CD4-positive, alpha-beta memory T cell (primary cell): ENCODE measurements at regions not wholly inside any gene's neighbourhood (a gene's known extent, or its start where the extent isn't known, plus 50 kb on each side); places are given as distances from the start of the nearest gene placed in this dataset.

Experiments
- CTCF ChIA-PET: fragments of 350-600 bp; sonication (Branson Sonifier 250); formaldehyde crosslinking; loops from one replicate; lab custom pipeline; 2021; ENCODE audit warnings: inconsistent platforms; ENCODE audit not compliant: partially characterized antibody; lab: Charles Lee
- POLR2A ChIA-PET: fragments of 350-600 bp; sonication (Branson Sonifier 250); formaldehyde crosslinking; loops from one replicate; lab custom pipeline; 2021; ENCODE audit not compliant: partially characterized antibody; lab: Charles Lee
- DNase-seq, 5 donors: peaks; one replicate each; pipeline versions ENCODE4 v3.0.0 to v3.0.0-alpha.2; 2020 to 2022; ENCODE audit warnings: mixed read lengths in 1 of 5
- H3K27ac ChIP-seq: one replicate; pipeline ENCODE4 v1.7.0; 2013; ENCODE audit warnings: low read depth, low read length
- H3K27me3 ChIP-seq: 2 replicates; pipeline ENCODE4 v1.7.0; 2013; ENCODE audit warnings: mild to moderate bottlenecking, low read length, moderate library complexity; ENCODE audit not compliant: insufficient read depth
- H3K36me3 ChIP-seq: 2 replicates; pipeline ENCODE4 v1.7.0; 2013; ENCODE audit warnings: mild to moderate bottlenecking, low read length, moderate library complexity; ENCODE audit not compliant: insufficient read depth
- H3K4me1 ChIP-seq: 2 replicates; pipeline ENCODE4 v1.7.0; 2013; ENCODE audit warnings: mild to moderate bottlenecking, low read length, moderate library complexity; ENCODE audit not compliant: insufficient read depth
- H3K4me3 ChIP-seq, 2 donors: one replicate each; pipeline ENCODE4 v1.7.0; 2013; ENCODE audit warnings: low read length in 2 of 2, mild to moderate bottlenecking in 1 of 2
- H3K9me3 ChIP-seq, 2 donors: one replicate each; pipeline ENCODE4 v1.7.0; 2013; ENCODE audit warnings: low read length in 2 of 2, control low read depth in 1 of 2; ENCODE audit not compliant: control insufficient read depth in 1 of 2
- H3K27ac Mint-ChIP-seq, 7 donors: one replicate each; pipeline ENCODE4 v1.8.0; 2020 to 2021; ENCODE audit warnings: mixed read lengths in 7 of 7, mild to moderate bottlenecking in 6 of 7, inconsistent platforms in 3 of 7, moderate library complexity in 3 of 7
- H3K27me3 Mint-ChIP-seq, 2 donors: one replicate each; pipeline ENCODE4 v1.8.0; 2020 to 2021; ENCODE audit warnings: mixed read lengths in 2 of 2
- H3K36me3 Mint-ChIP-seq, 2 donors: one replicate each; pipeline ENCODE4 v1.8.0; 2020 to 2021; ENCODE audit warnings: mixed read lengths in 2 of 2, inconsistent platforms in 1 of 2, mild to moderate bottlenecking in 1 of 2
- H3K4me1 Mint-ChIP-seq, 4 donors: one replicate each; pipeline ENCODE4 v1.8.0; 2020 to 2021; ENCODE audit warnings: mixed read lengths in 4 of 4, mild to moderate bottlenecking in 1 of 4
- H3K4me3 Mint-ChIP-seq, 8 donors: one replicate each; pipeline ENCODE4 v1.8.0; 2020 to 2021; ENCODE audit warnings: mixed read lengths in 8 of 8, mild to moderate bottlenecking in 7 of 8, moderate library complexity in 6 of 8, inconsistent platforms in 3 of 8
- H3K9me3 Mint-ChIP-seq, 8 donors: one replicate each; pipeline ENCODE4 v1.8.0; 2020 to 2021; ENCODE audit warnings: mixed read lengths in 8 of 8, mild to moderate bottlenecking in 5 of 8, inconsistent platforms in 3 of 8, moderate library complexity in 1 of 8
- intact Hi-C: fragments of 100-400 bp; cut with micrococcal nuclease; formaldehyde crosslinking; loops from one replicate; pipeline ENCODE4 v1.15.1; 2023

GRCh38 chr4:133711817-133712216, 489.8 kb downstream of the PABPC4L start:
- H3K4me1 Mint-ChIP-seq, result no peaks in the 10 kb centered on the region
- no peak for DNase-seq
- Histone ChIP-seq H3K27ac (no peak overlapping the region), H3K4me1 (no peaks in the 10 kb centered on the region), H3K36me3 (no peaks in the 10 kb centered on the region), H3K9me3 (no peaks in the 10 kb centered on the region), H3K27me3 (no peaks in the 10 kb centered on the region), H3K4me3 (no peak overlapping the region)
- H3K9me3 Mint-ChIP-seq, result peaks cover 0 to 8% (median under 1%) of the 10 kb centered on the region in 8 donors
- H3K27me3 Mint-ChIP-seq, result no peaks in the 10 kb centered on the region
- no peaks in the 10 kb centered on the region for H3K36me3 Mint-ChIP-seq
- intact Hi-C loops, result no loop called here
- CTCF ChIA-PET, result no interaction called here
- no peak overlapping the region for H3K4me3 Mint-ChIP-seq
- POLR2A ChIA-PET, result no interaction called here
- no peak overlapping the region for H3K27ac Mint-ChIP-seq

DNA sequence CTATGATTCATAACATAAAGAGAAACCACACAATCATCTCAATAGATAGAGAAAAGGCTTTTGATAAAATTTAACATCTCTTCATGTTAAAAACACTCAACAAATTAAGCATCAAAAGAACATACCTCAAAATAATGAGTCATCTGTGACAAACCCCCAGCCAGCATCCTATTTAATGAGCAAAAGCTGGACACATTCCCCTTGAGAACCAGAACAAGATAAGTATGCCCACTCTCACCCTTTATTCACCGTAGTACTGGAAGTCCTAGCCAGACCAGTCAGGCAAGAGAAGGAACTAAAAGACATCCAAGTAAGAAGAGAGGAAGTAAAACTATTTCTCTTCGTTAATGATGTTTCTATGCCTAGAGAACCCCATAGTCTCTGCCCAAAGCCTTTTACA, 507.2 kb downstream of the PABPC4L start:
- H3K36me3 Mint-ChIP-seq, result no peaks in the 10 kb centered on the region

DNA sequence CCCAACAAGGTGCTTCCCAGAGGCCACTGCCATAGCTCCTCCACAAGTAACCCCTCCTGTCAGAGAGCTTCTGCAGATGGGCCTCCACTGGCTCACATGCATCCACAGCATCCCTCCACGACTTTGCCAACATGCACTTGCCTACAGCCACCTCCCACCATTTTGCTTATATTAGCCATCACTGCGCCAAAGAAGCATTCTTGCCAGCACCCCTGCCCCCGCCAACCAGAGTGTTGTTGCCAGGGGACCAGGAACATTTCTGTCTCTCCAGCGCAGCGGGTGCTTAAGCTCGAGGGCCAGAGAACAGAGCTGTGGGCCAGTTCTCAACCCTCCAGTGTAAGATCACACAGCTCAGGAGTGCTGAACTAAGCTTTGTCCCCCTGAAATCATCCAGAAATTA, 517.6 kb downstream of the PABPC4L start:
- CTCF ChIA-PET, result no interaction called here
- H3K27ac ChIP-seq, result no peak overlapping the region
- no peak overlapping the region for H3K4me3 Mint-ChIP-seq
- H3K4me1 Mint-ChIP-seq, result no peaks in the 10 kb centered on the region
- H3K27ac Mint-ChIP-seq, result no peak overlapping the region
- H3K36me3 Mint-ChIP-seq, result no peaks in the 10 kb centered on the region
- H3K4me3 ChIP-seq, result no peak overlapping the region
- H3K9me3 Mint-ChIP-seq, result peaks cover 0 to 37% (median 22%) of the 10 kb centered on the region in 8 donors
- POLR2A ChIA-PET, result no interaction called here
- H3K27me3 ChIP-seq, result no peaks in the 10 kb centered on the region
- no peaks in the 10 kb centered on the region for H3K36me3 ChIP-seq
- H3K9me3 ChIP-seq, result no peaks in the 10 kb centered on the region
- H3K4me1 ChIP-seq, result no peaks in the 10 kb centered on the region
- intact Hi-C loops, result no loop called here
- no peaks in the 10 kb centered on the region for H3K27me3 Mint-ChIP-seq
- no peak for DNase-seq

More for the DNA sequence above, 507.2 kb downstream of the PABPC4L start:
- no peaks in the 10 kb centered on the region for H3K36me3 ChIP-seq
- DNase-seq, result no peak
- POLR2A ChIA-PET, result no interaction called here
- intact Hi-C loops, result no loop called here
- H3K4me3 ChIP-seq, result no peak overlapping the region
- CTCF ChIA-PET, result no interaction called here
- H3K27me3 Mint-ChIP-seq, result no peaks in the 10 kb centered on the region
- H3K9me3 ChIP-seq, result no peaks in the 10 kb centered on the region
- no peak overlapping the region for H3K27ac Mint-ChIP-seq
- H3K27me3 ChIP-seq, result no peaks in the 10 kb centered on the region
- no peak overlapping the region for H3K4me3 Mint-ChIP-seq
- no peaks in the 10 kb centered on the region for H3K4me1 ChIP-seq
- H3K27ac ChIP-seq, result no peak overlapping the region
- H3K4me1 Mint-ChIP-seq, result no peaks in the 10 kb centered on the region
- peaks cover 2 to 29% (median 15%) of the 10 kb centered on the region in 8 donors for H3K9me3 Mint-ChIP-seq

GRCh38 chr4:133668061-133668851, 519.2 kb downstream of the PCDH10 start:
- Mint-ChIP-seq H3K27me3 (no peaks in the 10 kb centered on the region), H3K27ac (no peak overlapping the region), H3K4me3 (no peak overlapping the region), H3K4me1 (no peaks in the 10 kb centered on the region), H3K36me3 (no peaks in the 10 kb centered on the region), H3K9me3 (peaks cover 0 to 21% (median 4%) of the 10 kb centered on the region in 8 donors)
- H3K27ac ChIP-seq, result no peak overlapping the region
- H3K4me3 ChIP-seq, result no peak overlapping the region
- intact Hi-C loops, result no loop called here
- H3K36me3 ChIP-seq, result no peaks in the 10 kb centered on the region
- POLR2A ChIA-PET, result no interaction called here
- no peaks in the 10 kb centered on the region for H3K4me1 ChIP-seq
- no peaks in the 10 kb centered on the region for H3K27me3 ChIP-seq
- CTCF ChIA-PET, result no interaction called here
- H3K9me3 ChIP-seq, result no peaks in the 10 kb centered on the region
- DNase-seq, result no peak

- intact Hi-C loops, result no loop called here
- H3K4me1 Mint-ChIP-seq, result no peaks in the 10 kb centered on the region
These were observed 498.1 kb downstream of the PCDH10 start for GRCh38 chr4:133647206-133647605.

DNA sequence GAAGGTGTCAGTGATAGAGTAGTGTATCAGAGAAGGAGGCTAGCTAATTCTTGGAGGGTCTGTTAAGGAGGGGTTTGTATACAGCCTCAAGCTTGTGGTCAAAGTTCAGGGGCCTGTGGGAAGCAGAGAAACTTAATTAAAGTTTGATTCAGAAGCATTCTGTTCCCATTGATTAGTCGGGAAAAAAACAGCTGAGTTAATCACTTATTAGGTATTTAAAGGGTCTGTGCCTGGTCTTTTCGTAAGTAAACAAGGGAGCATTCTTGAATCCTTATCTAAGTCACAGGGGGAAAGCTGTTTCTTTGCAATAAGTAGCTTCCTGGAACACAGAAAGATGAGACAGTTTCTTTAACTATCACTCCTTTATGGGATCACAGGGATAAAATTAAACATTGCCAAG, 492.1 kb downstream of the PCDH10 start:
- Histone ChIP-seq H3K4me3 (no peak overlapping the region), H3K27me3 (no peaks in the 10 kb centered on the region), H3K27ac (no peak overlapping the region), H3K9me3 (no peaks in the 10 kb centered on the region), H3K4me1 (no peaks in the 10 kb centered on the region), H3K36me3 (no peaks in the 10 kb centered on the region)
- CTCF ChIA-PET, result no interaction called here
- peaks cover 0 to 10% (median 3%) of the 10 kb centered on the region in 8 donors for H3K9me3 Mint-ChIP-seq
- no peak for DNase-seq
- POLR2A ChIA-PET, result no interaction called here
- no peak overlapping the region for H3K4me3 Mint-ChIP-seq
- intact Hi-C loops, result no loop called here
- H3K27ac Mint-ChIP-seq, result no peak overlapping the region
- no peaks in the 10 kb centered on the region for H3K4me1 Mint-ChIP-seq
- H3K36me3 Mint-ChIP-seq, result no peaks in the 10 kb centered on the region
- no peaks in the 10 kb centered on the region for H3K27me3 Mint-ChIP-seq

More at GRCh38 chr4:133647206-133647605, 498.1 kb downstream of the PCDH10 start:
- Histone ChIP-seq H3K4me3 (no peak overlapping the region), H3K36me3 (no peaks in the 10 kb centered on the region), H3K27ac (no peak overlapping the region), H3K4me1 (no peaks in the 10 kb centered on the region), H3K9me3 (no peaks in the 10 kb centered on the region), H3K27me3 (no peaks in the 10 kb centered on the region)
- ChIA-PET POLR2A (no interaction called here), CTCF (no interaction called here)
- H3K27ac Mint-ChIP-seq, result no peak overlapping the region
- DNase-seq, result no peak
- peaks cover 0 to 14% (median 3%) of the 10 kb centered on the region in 8 donors for H3K9me3 Mint-ChIP-seq
- H3K4me3 Mint-ChIP-seq, result no peak overlapping the region
- H3K27me3 Mint-ChIP-seq, result no peaks in the 10 kb centered on the region
- no peaks in the 10 kb centered on the region for H3K36me3 Mint-ChIP-seq

DNA sequence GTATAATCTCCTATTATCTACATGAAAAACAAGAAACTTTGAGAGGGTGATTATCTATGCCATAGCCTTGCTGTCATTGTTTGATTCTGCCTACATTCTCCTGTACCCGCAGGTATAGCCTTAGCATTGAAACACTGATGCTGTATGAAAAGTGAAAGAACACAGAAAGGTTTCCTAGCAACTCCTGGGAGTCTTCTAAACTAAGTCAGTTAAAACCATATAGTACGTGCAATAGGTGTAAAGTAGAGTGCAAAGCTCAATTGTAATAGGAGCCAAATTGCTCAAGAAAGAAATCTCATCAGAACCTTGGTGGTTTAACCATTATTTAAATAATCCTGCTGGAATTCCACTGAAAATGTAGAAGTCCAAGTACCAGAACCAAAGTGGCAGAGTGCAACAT, 489.7 kb downstream of the PCDH10 start:
- Histone ChIP-seq H3K4me3 (no peak overlapping the region), H3K4me1 (no peaks in the 10 kb centered on the region), H3K36me3 (no peaks in the 10 kb centered on the region), H3K27ac (no peak overlapping the region), H3K9me3 (no peaks in the 10 kb centered on the region), H3K27me3 (no peaks in the 10 kb centered on the region)
- no peak for DNase-seq
- no peaks in the 10 kb centered on the region for H3K36me3 Mint-ChIP-seq
- H3K9me3 Mint-ChIP-seq, result peaks cover 0 to 14% (median 3%) of the 10 kb centered on the region in 8 donors
- POLR2A ChIA-PET, result no interaction called here
- CTCF ChIA-PET, result no interaction called here
- no peaks in the 10 kb centered on the region for H3K4me1 Mint-ChIP-seq
- H3K4me3 Mint-ChIP-seq, result no peak overlapping the region
- no peak overlapping the region for H3K27ac Mint-ChIP-seq
- intact Hi-C loops, result no loop called here
- no peaks in the 10 kb centered on the region for H3K27me3 Mint-ChIP-seq
